ENCODE measurements at regions not wholly inside any gene's neighbourhood (a gene's known extent, or its start where the extent isn't known, plus 50 kb on each side); places are given as distances from the start of the nearest gene placed in this dataset.

- no peak for TF ChIP-seq ZNF785 (tag by site-specific recombination; IDR thresholded peaks at IDR 0.05)
- TF ChIP-seq ZNF639 (tag by site-specific recombination; IDR thresholded peaks at IDR 0.05), result no peak
- no peak for TF ChIP-seq PATZ1 (tag by site-specific recombination; IDR thresholded peaks at IDR 0.05)
- no peak for TF ChIP-seq ZNF202 (tag by site-specific recombination; IDR thresholded peaks at IDR 0.05; ENCODE audit: borderline replicate concordance)
- TF ChIP-seq ZNF558 (tag by site-specific recombination; IDR thresholded peaks at IDR 0.05), result no peak
- no peak for TF ChIP-seq ZNF521 (tag by site-specific recombination; IDR thresholded peaks at IDR 0.05)
- no peak for TF ChIP-seq ZNF26 (tag by site-specific recombination; IDR thresholded peaks at IDR 0.05)
- TF ChIP-seq ZNF747 (tag by site-specific recombination; IDR thresholded peaks at IDR 0.05), result no peak
- no peak for TF ChIP-seq KLF17 (tag by site-specific recombination; IDR thresholded peaks at IDR 0.05)
- no peak for TF ChIP-seq MEIS1 (CRISPR knock-in tag; IDR thresholded peaks at IDR 0.05; ENCODE audit: borderline replicate concordance)
- no peak for TF ChIP-seq TCF7L2 (IDR thresholded peaks at IDR 0.05; ENCODE audit: borderline replicate concordance, low read depth, low read length)
- no peak for TF ChIP-seq ZBTB11 (tag by site-specific recombination; conservative IDR thresholded peaks at IDR 0.05; ENCODE audit: low read depth)
- TF ChIP-seq ZSCAN18 (tag by site-specific recombination; IDR thresholded peaks at IDR 0.05), result no peak
- TF ChIP-seq TRIM28 (IDR thresholded peaks at IDR 0.05; ENCODE audit: borderline replicate concordance, low read length), result no peak
- TF ChIP-seq ZNF292 (tag by site-specific recombination; IDR thresholded peaks at IDR 0.05; ENCODE audit: borderline replicate concordance, low read depth), result no peak
- TF ChIP-seq AEBP2 (tag by site-specific recombination; IDR thresholded peaks at IDR 0.05; ENCODE audit: borderline replicate concordance), result no peak
- TF ChIP-seq KLF9 (tag by site-specific recombination; IDR thresholded peaks at IDR 0.05; ENCODE audit: low read depth), result no peak
- no peak for TF ChIP-seq ZNF488 (tag by site-specific recombination; IDR thresholded peaks at IDR 0.05)
- 0 out of 2 replicates have a peak, but pooled peaks have one; percentile 26 for TF ChIP-seq TSHZ1 (tag by site-specific recombination; IDR thresholded peaks at IDR 0.05; ENCODE audit: borderline replicate concordance)
- TF ChIP-seq SALL2 (tag by site-specific recombination; IDR thresholded peaks at IDR 0.05; ENCODE audit: borderline replicate concordance), result no peak
- TF ChIP-seq BCL11A (tag by site-specific recombination; IDR thresholded peaks at IDR 0.05; ENCODE audit: low read depth), result no peak
These were observed 95.2 kb downstream of the PLCE1 start (continued) for GRCh38 chr10:94088926-94089381.

All from HEK293 (cell line).